Endothelial cell of umbilical vein (primary cell): ENCODE measurements at regions not wholly inside any gene's neighbourhood (a gene's known extent, or its start where the extent isn't known, plus 50 kb on each side); places are given as distances from the start of the nearest gene placed in this dataset.

ENCODE experiments used
- CTCF ChIP-seq, 2 donors: IDR thresholded peaks; 1 replicate in 1 of 2; 2 replicates in 1 of 2; pipeline ENCODE4 v1.5.1; 2011; ENCODE audit warnings: low read length in 2 of 2, mild to moderate bottlenecking in 2 of 2, moderate library complexity in 2 of 2, control low read depth in 1 of 2, inconsistent platforms in 1 of 2, low read depth in 1 of 2; ENCODE audit not compliant: insufficient read depth in 1 of 2; ENCODE audit errors: extremely low read depth in 1 of 2
- EZH2 ChIP-seq: IDR thresholded peaks from 2 replicates; pipeline ENCODE4 v1.6.1; 2012; ENCODE audit warnings: borderline replicate concordance, low read depth, mild to moderate bottlenecking, moderate library complexity, low read length, inconsistent platforms; ENCODE audit not compliant: severe bottlenecking

GRCh38 chr7:33745934-33746333, 159.4 kb upstream of the BMPER start:
- TF ChIP-seq EZH2 (no peak), CTCF (IDR thresholded peaks at IDR 0.05; ENCODE audit: extremely low read depth in 1 of 2, insufficient read depth in 1 of 2, low read depth in 1 of 2, low read length in 2 of 2) (no peak)
